Heart left ventricle (tissue), 13 donors: ENCODE measurements at regions not wholly inside any gene's neighbourhood (a gene's known extent, or its start where the extent isn't known, plus 50 kb on each side); places are given as distances from the start of the nearest gene placed in this dataset.

Experiments used
- POLR2A ChIP-seq, 2 donors: fragments of 450-650 bp; IDR thresholded peaks; one replicate each; pipeline ENCODE4 v1.6.1; 2017; ENCODE audit warnings: antibody characterized with exemption in 2 of 2, mild to moderate bottlenecking in 2 of 2, moderate library complexity in 2 of 2
- TF ChIP-seq, protein P1 (sequence below), 12 donors: fragments of 200-600 bp; sonication (generic) in 4 of 12; IDR thresholded peaks; one replicate each; pipeline versions ENCODE4 v1.5.0 to v1.8.0; 2018 to 2022; ENCODE audit warnings: antibody characterized with exemption in 12 of 12, mild to moderate bottlenecking in 5 of 12
- donor health status: ischemic (EF 13 %, LVEDD 7.1; RV severe dilation, severe dysfunction).
- donor health status: DM: no; HTN: yes; CAD: no.
- donor health status: DM: no; HTN: no; CAD: no.
- donor health status: ischemic (EF 25% LVEDD 6.9; RV normal size, moderate dysfunction).
- donor health status: ischemic (EF 25% LVEDD 5.7; RV mildly dilated, moderate dysfunction).
- donor health status: ischemic (EF 35%, LVEDD 5.7; RV mildly dilated, moderate dysfunction).
- donor health status: nonischemic (EF 11% LVEDD 7.7; RV severe dilation, severe dysfunction).
- donor health status: DM: yes; HTN: yes; CAD: no.
- donor health status: PGD.
- donor health status: ischemic (EF 29% LVEDD 5.4; RV normal size, mild dysfunction).
- donor health status: nonischemic (EF 23%, LVEDD 6.1; RV moderate dilation, normal function).

DNA sequence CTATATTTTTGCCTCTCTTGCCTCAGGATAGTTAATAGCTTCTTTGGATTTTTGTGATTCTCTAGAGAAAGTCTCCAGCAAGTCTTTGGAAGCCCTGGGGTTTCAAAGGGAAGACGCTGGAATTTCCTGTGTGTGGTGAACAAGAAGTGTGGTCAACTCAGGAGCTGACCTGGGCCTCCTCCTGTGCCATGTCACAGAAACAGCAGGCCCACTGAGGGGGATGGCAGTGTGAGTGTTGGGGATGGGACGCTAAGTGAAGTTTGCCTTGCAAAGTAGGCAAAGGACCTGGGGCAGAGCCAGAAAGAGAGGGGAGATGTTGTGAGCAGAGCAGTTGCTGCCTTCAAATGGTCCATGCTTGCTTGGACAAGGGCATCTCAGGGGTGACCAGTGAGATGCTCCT lies 226.3 kb downstream of the DMRT2 start:
- TF ChIP-seq POLR2A (IDR thresholded peaks at IDR 0.05), result no peak
- TF ChIP-seq, protein P1, sequence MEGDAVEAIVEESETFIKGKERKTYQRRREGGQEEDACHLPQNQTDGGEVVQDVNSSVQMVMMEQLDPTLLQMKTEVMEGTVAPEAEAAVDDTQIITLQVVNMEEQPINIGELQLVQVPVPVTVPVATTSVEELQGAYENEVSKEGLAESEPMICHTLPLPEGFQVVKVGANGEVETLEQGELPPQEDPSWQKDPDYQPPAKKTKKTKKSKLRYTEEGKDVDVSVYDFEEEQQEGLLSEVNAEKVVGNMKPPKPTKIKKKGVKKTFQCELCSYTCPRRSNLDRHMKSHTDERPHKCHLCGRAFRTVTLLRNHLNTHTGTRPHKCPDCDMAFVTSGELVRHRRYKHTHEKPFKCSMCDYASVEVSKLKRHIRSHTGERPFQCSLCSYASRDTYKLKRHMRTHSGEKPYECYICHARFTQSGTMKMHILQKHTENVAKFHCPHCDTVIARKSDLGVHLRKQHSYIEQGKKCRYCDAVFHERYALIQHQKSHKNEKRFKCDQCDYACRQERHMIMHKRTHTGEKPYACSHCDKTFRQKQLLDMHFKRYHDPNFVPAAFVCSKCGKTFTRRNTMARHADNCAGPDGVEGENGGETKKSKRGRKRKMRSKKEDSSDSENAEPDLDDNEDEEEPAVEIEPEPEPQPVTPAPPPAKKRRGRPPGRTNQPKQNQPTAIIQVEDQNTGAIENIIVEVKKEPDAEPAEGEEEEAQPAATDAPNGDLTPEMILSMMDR (IDR thresholded peaks at IDR 0.05), result no peak
